ENCODE measurements at regions not wholly inside any gene's neighbourhood (a gene's known extent, or its start where the extent isn't known, plus 50 kb on each side); places are given as distances from the start of the nearest gene placed in this dataset.
A peak's percentile ranks its signal among the peaks of the same experiment; 100 is the strongest.

DNA sequence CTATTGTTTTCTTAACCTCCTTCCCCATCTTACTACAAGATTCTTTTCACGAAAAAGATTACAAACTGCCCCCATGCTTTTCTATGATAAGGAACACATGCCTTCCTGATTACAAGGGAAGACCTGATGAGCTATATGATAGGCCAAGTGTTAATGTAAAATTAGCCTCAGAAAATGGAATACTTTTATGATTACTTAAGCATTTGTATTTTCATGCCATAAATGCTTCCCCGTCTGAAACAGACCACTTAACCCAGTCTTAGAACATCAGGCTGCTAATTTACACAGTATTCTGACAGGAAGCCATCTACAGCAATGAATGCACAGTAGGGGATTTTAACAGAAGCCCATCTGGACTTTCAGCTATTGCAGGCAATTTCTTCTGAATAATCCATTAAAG lies 274.9 kb downstream of the HAO1 start:
- peaks cover 6% of the 10 kb centered on the region for H3K4me1 ChIP-seq (ENCODE audit: low read depth)
- no peak for DNase-seq (ENCODE audit: low read depth in 1 of 2, low spot score in 1 of 2)
- TF ChIP-seq, protein P1, sequence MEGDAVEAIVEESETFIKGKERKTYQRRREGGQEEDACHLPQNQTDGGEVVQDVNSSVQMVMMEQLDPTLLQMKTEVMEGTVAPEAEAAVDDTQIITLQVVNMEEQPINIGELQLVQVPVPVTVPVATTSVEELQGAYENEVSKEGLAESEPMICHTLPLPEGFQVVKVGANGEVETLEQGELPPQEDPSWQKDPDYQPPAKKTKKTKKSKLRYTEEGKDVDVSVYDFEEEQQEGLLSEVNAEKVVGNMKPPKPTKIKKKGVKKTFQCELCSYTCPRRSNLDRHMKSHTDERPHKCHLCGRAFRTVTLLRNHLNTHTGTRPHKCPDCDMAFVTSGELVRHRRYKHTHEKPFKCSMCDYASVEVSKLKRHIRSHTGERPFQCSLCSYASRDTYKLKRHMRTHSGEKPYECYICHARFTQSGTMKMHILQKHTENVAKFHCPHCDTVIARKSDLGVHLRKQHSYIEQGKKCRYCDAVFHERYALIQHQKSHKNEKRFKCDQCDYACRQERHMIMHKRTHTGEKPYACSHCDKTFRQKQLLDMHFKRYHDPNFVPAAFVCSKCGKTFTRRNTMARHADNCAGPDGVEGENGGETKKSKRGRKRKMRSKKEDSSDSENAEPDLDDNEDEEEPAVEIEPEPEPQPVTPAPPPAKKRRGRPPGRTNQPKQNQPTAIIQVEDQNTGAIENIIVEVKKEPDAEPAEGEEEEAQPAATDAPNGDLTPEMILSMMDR (IDR thresholded peaks at IDR 0.05; ENCODE audit: low read depth, low read length) = no peak
- no peaks in the 10 kb centered on the region for H3K9me3 ChIP-seq (ENCODE audit: low read depth)
- H3K36me3 ChIP-seq = no peaks in the 10 kb centered on the region
- H3K27ac ChIP-seq = no peak overlapping the region
- no peaks in the 10 kb centered on the region for H3K27me3 ChIP-seq
- H3K4me3 ChIP-seq = no peak overlapping the region

GRCh38 chr20:7667194-7667593 lies 273.1 kb downstream of the HAO1 start:
- no peaks in the 10 kb centered on the region for H3K9me3 ChIP-seq (ENCODE audit: low read depth)
- peaks cover 6% of the 10 kb centered on the region for H3K4me1 ChIP-seq (ENCODE audit: low read depth)
- H3K27ac ChIP-seq = no peak overlapping the region
- H3K36me3 ChIP-seq = no peaks in the 10 kb centered on the region
- peak in 1 of 2 donors; percentile 26 for DNase-seq (ENCODE audit: low read depth in 1 of 2, low spot score in 1 of 2)
- H3K4me3 ChIP-seq = no peak overlapping the region
- H3K27me3 ChIP-seq = no peaks in the 10 kb centered on the region
- TF ChIP-seq, protein P1 (IDR thresholded peaks at IDR 0.05; ENCODE audit: low read depth, low read length) = no peak

- Histone ChIP-seq H3K36me3 (no peaks in the 10 kb centered on the region), H3K27me3 (no peaks in the 10 kb centered on the region), H3K9me3 (ENCODE audit: low read depth) (no peaks in the 10 kb centered on the region), H3K27ac (no peak overlapping the region), H3K4me3 (no peak overlapping the region), H3K4me1 (ENCODE audit: low read depth) (no peaks in the 10 kb centered on the region)
- TF ChIP-seq, protein P1 (IDR thresholded peaks at IDR 0.05; ENCODE audit: low read depth, low read length) = no peak
- no peak for DNase-seq (ENCODE audit: low read depth in 1 of 2, low spot score in 1 of 2)
Measured at GRCh38 chr20:7672571-7672970, 267.7 kb downstream of the HAO1 start.

- Histone ChIP-seq H3K4me1 (ENCODE audit: low read depth) (no peaks in the 10 kb centered on the region), H3K27ac (no peak overlapping the region), H3K27me3 (no peaks in the 10 kb centered on the region), H3K9me3 (ENCODE audit: low read depth) (no peaks in the 10 kb centered on the region), H3K4me3 (no peak overlapping the region), H3K36me3 (no peaks in the 10 kb centered on the region)
- TF ChIP-seq, protein P1 (IDR thresholded peaks at IDR 0.05; ENCODE audit: low read depth, low read length) = no peak
- DNase-seq (ENCODE audit: low read depth in 1 of 2, low spot score in 1 of 2) = peak in 1 of 2 donors; percentile 61
Measured at GRCh38 chr20:7673841-7674240, 266.4 kb downstream of the HAO1 start.

GRCh38 chr20:7682916-7683315 lies 257.3 kb downstream of the HAO1 start:
- no peak for DNase-seq (ENCODE audit: low read depth in 1 of 2, low spot score in 1 of 2)

More at GRCh38 chr20:7682916-7683315, 257.3 kb downstream of the HAO1 start:
- H3K27me3 ChIP-seq = no peaks in the 10 kb centered on the region
- TF ChIP-seq, protein P1 (IDR thresholded peaks at IDR 0.05; ENCODE audit: low read depth, low read length) = no peak
- H3K4me1 ChIP-seq (ENCODE audit: low read depth) = no peaks in the 10 kb centered on the region
- H3K27ac ChIP-seq = no peak overlapping the region
- no peaks in the 10 kb centered on the region for H3K36me3 ChIP-seq
- H3K4me3 ChIP-seq = no peak overlapping the region
- H3K9me3 ChIP-seq (ENCODE audit: low read depth) = no peaks in the 10 kb centered on the region

Measured in cardiac muscle cell (in vitro differentiated cells and primary cell).